Sigmoid colon (tissue), 6 donors: ENCODE measurements at regions not wholly inside any gene's neighbourhood (a gene's known extent, or its start where the extent isn't known, plus 50 kb on each side); places are given as distances from the start of the nearest gene placed in this dataset.
"Not testable (repeated sequence)": the region's sequence is repeated elsewhere in the genome, so short reads cannot be mapped to it uniquely, and the experiment has no call there.

Source experiments
- DNase-seq: peaks from one replicate; pipeline ENCODE4 v3.0.0-alpha.2; 2019
- H3K27ac ChIP-seq, 4 donors: fragments of 200-600 bp; sonication (generic); one replicate each; pipeline ENCODE4 v1.5.1; 2016 to 2019; ENCODE audit warnings: mild to moderate bottlenecking in 1 of 4
- H3K27me3 ChIP-seq, 3 donors: fragments of 200-600 bp; sonication (generic); one replicate each; pipeline ENCODE4 v1.5.1; 2019; ENCODE audit warnings: mild to moderate bottlenecking in 1 of 3
- H3K36me3 ChIP-seq, 4 donors: fragments of 200-600 bp; sonication (generic); one replicate each; pipeline ENCODE4 v1.5.1; 2016 to 2019
- H3K4me1 ChIP-seq, 4 donors: fragments of 200-600 bp; sonication (generic); one replicate each; pipeline ENCODE4 v1.5.1; 2017 to 2019
- H3K4me3 ChIP-seq, 4 donors: fragments of 200-600 bp; sonication (generic); one replicate each; pipeline ENCODE4 v1.5.1; 2017 to 2019; ENCODE audit warnings: mild to moderate bottlenecking in 2 of 4, moderate library complexity in 1 of 4
- H3K9me3 ChIP-seq, 4 donors: fragments of 200-600 bp in 3 of 4; sonication (generic) in 3 of 4; one replicate each; pipeline versions ENCODE4 v1.5.1 to v1.6.1; 2013 to 2019
- EP300 ChIP-seq, 4 donors: sonication (generic); formaldehyde crosslinking; IDR thresholded peaks; one replicate each; pipeline ENCODE4 v1.6.1; 2017; ENCODE audit warnings: antibody characterized with exemption in 4 of 4
- POLR2A ChIP-seq, 2 donors: fragments of 450-650 bp; IDR thresholded peaks; one replicate each; pipeline ENCODE4 v1.6.1; 2016; ENCODE audit warnings: antibody characterized with exemption in 2 of 2, mild to moderate bottlenecking in 2 of 2, moderate library complexity in 2 of 2
- POLR2AphosphoS5 ChIP-seq, 4 donors: sonication (generic); formaldehyde crosslinking; IDR thresholded peaks; one replicate each; pipeline ENCODE4 v1.6.1; 2017; ENCODE audit warnings: antibody characterized with exemption in 4 of 4
- WGBS, 2 donors: extraction: QIAGEN DNeasy Blood & Tissue Kit; methylation state at CpG; one replicate each; pipeline ENCODE4 v1.1.7; 2013; 5-methylcytosine and 5-hydroxymethylcytosine counted together
- intact Hi-C: fragments of 100-400 bp; cut with DNase I; formaldehyde crosslinking; loops from one replicate; pipeline ENCODE4 v1.15.1; 2023
- TF ChIP-seq, protein P1 (sequence below), 4 experiments: fragments of 450-650 bp in 3 of 4; fragments of 200-600 bp in 1 of 4; IDR thresholded peaks; one replicate each; pipeline ENCODE4 v1.5.1; 2016 to 2019; ENCODE audit warnings: antibody characterized with exemption in 4 of 4, mild to moderate bottlenecking in 3 of 4, moderate library complexity in 2 of 4
- donor health status: healthy with polysubstance abuse.
- donor health status: healthy.

- Histone ChIP-seq H3K4me3 (no peak overlapping the region), H3K27ac (no peak overlapping the region), H3K27me3 (no peaks in the 10 kb centered on the region), H3K36me3 (peaks cover 0 to 3% (median 0%) of the 10 kb centered on the region in 4 donors), H3K9me3 (no peaks in the 10 kb centered on the region), H3K4me1 (peaks cover 0 to 17% (median 12%) of the 10 kb centered on the region in 4 donors)
- intact Hi-C loops = no loop called here
- no peak for TF ChIP-seq EP300 (IDR thresholded peaks at IDR 0.05)
- TF ChIP-seq POLR2A (IDR thresholded peaks at IDR 0.05) = no peak
- TF ChIP-seq, protein P1, sequence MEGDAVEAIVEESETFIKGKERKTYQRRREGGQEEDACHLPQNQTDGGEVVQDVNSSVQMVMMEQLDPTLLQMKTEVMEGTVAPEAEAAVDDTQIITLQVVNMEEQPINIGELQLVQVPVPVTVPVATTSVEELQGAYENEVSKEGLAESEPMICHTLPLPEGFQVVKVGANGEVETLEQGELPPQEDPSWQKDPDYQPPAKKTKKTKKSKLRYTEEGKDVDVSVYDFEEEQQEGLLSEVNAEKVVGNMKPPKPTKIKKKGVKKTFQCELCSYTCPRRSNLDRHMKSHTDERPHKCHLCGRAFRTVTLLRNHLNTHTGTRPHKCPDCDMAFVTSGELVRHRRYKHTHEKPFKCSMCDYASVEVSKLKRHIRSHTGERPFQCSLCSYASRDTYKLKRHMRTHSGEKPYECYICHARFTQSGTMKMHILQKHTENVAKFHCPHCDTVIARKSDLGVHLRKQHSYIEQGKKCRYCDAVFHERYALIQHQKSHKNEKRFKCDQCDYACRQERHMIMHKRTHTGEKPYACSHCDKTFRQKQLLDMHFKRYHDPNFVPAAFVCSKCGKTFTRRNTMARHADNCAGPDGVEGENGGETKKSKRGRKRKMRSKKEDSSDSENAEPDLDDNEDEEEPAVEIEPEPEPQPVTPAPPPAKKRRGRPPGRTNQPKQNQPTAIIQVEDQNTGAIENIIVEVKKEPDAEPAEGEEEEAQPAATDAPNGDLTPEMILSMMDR (IDR thresholded peaks at IDR 0.05) = no peak
- no peak for TF ChIP-seq POLR2AphosphoS5 (IDR thresholded peaks at IDR 0.05)
- WGBS, 2 donors = 47 to 80% methylated on average over 12 of the region's 12 CpGs
- no peak for DNase-seq
Observed at GRCh38 chr16:27624154-27625049, 74.5 kb downstream of the KATNIP start.

DNA sequence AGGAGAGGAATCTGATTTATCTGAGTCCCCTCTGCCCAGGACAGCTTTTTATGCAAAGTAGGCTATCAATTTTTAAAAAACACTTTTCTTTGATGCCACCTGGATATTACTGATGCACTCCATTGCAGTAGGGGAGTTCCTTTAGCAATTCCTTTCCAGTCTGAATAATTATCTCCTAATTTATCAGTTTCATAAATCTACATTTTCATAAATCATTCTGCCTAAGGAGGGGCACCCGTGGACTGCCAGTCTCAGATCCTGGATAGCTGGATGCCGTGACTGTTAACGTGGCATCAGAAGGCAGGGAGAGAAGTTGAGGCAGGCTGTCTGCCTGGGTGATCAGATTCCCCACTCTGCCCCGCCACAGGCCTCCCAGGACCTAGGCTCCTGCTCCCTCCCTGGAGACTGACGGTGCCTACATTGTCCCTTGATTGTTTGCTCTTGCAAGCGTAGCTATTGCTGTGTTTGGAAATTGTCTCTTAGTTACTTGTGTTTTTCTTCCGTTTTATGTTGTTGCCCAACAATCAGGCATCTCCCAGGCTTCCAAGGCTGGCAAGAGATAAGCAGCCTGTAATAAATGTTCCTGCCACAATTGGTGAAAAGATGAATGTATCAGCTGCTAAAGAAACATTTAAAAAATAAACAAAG is 75.2 kb downstream of the KATNIP start:
- WGBS, 2 donors = 15 to 65% methylated on average over 7 of the region's 7 CpGs
- intact Hi-C loops = no loop called here

GRCh38 chr16:27627136-27627535 is 77.2 kb downstream of the KATNIP start:
- H3K27ac ChIP-seq = no peak overlapping the region
- H3K9me3 ChIP-seq = no peaks in the 10 kb centered on the region
- WGBS, 2 donors = 89 to 90% methylated on average over 7 of the region's 7 CpGs
- DNase-seq = no peak
- TF ChIP-seq EP300 (IDR thresholded peaks at IDR 0.05) (no peak), POLR2AphosphoS5 (IDR thresholded peaks at IDR 0.05) (no peak)
- TF ChIP-seq, protein P1 (IDR thresholded peaks at IDR 0.05) = no peak
- H3K36me3 ChIP-seq = peaks cover 0 to 10% (median 3%) of the 10 kb centered on the region in 4 donors
- H3K4me3 ChIP-seq = no peak overlapping the region
- intact Hi-C loops = no loop called here
- peaks cover 0 to 17% (median 12%) of the 10 kb centered on the region in 4 donors for H3K4me1 ChIP-seq
- no peaks in the 10 kb centered on the region for H3K27me3 ChIP-seq

More for the DNA sequence above, 75.2 kb downstream of the KATNIP start:
- Histone ChIP-seq H3K27me3 (no peaks in the 10 kb centered on the region), H3K4me3 (no peak overlapping the region), H3K36me3 (peaks cover 0 to 3% (median 0%) of the 10 kb centered on the region in 4 donors), H3K9me3 (no peaks in the 10 kb centered on the region), H3K27ac (no peak overlapping the region), H3K4me1 (peaks cover 0 to 17% (median 12%) of the 10 kb centered on the region in 4 donors)
- TF ChIP-seq EP300 (IDR thresholded peaks at IDR 0.05) (no peak), POLR2A (IDR thresholded peaks at IDR 0.05) (no peak), POLR2AphosphoS5 (IDR thresholded peaks at IDR 0.05) (no peak)
- TF ChIP-seq, protein P1 (IDR thresholded peaks at IDR 0.05) = no peak
- no peak for DNase-seq

GRCh38 chr16:27628241-27628942 is 78.4 kb downstream of the KATNIP start:
- Histone ChIP-seq H3K4me1 (peaks cover 0 to 17% (median 12%) of the 10 kb centered on the region in 4 donors), H3K9me3 (no peaks in the 10 kb centered on the region), H3K27me3 (no peaks in the 10 kb centered on the region), H3K4me3 (no peak overlapping the region), H3K36me3 (peaks cover 0 to 13% (median 5%) of the 10 kb centered on the region in 4 donors), H3K27ac (no peak overlapping the region)
- intact Hi-C loops = no loop called here
- 42 to 67% methylated on average over 15 of the region's 15 CpGs for WGBS, 2 donors
- TF ChIP-seq POLR2AphosphoS5 (IDR thresholded peaks at IDR 0.05) = no peak
- TF ChIP-seq, protein P1 (IDR thresholded peaks at IDR 0.05) = no peak
- TF ChIP-seq POLR2A (IDR thresholded peaks at IDR 0.05) = no peak
- no peak for TF ChIP-seq EP300 (IDR thresholded peaks at IDR 0.05)
- DNase-seq = no peak

DNA sequence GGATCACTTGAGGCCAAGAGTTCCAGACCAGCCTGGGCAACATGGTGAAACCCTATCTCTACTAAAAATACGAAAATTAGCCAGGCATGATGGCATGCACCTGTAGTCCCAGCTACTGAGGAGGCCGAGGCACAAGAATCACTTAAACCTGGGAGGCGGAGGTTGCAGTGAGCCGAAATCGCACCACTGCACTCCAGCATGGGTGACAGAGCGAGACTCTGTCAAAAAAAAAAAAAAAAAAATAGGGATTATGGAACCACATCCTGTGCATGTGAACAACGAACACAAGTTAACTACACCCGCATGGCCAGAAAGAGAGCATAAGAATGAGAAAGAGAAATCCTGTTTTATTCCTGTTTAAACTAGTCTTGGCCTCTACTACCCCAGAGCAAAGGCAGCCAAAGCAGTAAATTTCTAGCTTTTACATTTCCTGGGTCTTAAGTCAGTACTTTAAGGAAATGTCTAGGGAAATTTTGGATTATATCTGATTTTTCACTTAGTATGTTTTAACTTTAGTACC is 79.1 kb downstream of the KATNIP start:
- H3K27ac ChIP-seq, intact Hi-C loops, DNase-seq, H3K9me3 ChIP-seq, H3K27me3 ChIP-seq, H3K4me3 ChIP-seq: not testable (repeated sequence)
- WGBS, 2 donors = 85 to 87% methylated on average over 8 of the region's 8 CpGs
- Histone ChIP-seq H3K4me1 (peaks cover 0 to 17% (median 12%) of the 10 kb centered on the region in 4 donors), H3K36me3 (peaks cover 0 to 17% (median 5%) of the 10 kb centered on the region in 4 donors)
